HepG2 (cell line): ENCODE measurements at regions not wholly inside any gene's neighbourhood (a gene's known extent, or its start where the extent isn't known, plus 50 kb on each side); places are given as distances from the start of the nearest gene placed in this dataset.

Source experiments
- HDAC2 ChIP-seq: sonication (generic); formaldehyde crosslinking; IDR thresholded peaks from 2 replicates; pipeline ENCODE4 v1.4.0; 2020; ENCODE audit warnings: missing genetic modification reagents
- MAZ ChIP-seq, 2 experiments: sonication (generic) in 1 of 2; formaldehyde crosslinking in 1 of 2; IDR thresholded peaks; 2 replicates each; pipeline versions ENCODE4 v1.5.0 to v1.6.1; 2012 to 2020; ENCODE audit warnings: low read depth in 2 of 2, mild to moderate bottlenecking in 2 of 2, borderline replicate concordance in 1 of 2, improper control_type of control experiment in 1 of 2, low read length in 1 of 2, missing genetic modification reagents in 1 of 2, moderate library complexity in 1 of 2
- SIN3A ChIP-seq: IDR thresholded peaks from 2 replicates; pipeline ENCODE4 v1.6.1; 2011; ENCODE audit warnings: low read depth, mild to moderate bottlenecking, control low read depth, low read length, borderline replicate concordance
- TF ChIP-seq, protein P1 (sequence below): sonication (generic); formaldehyde crosslinking; IDR thresholded peaks from 2 replicates; pipeline ENCODE4 v1.4.0; 2020; ENCODE audit warnings: missing genetic modification reagents

DNA sequence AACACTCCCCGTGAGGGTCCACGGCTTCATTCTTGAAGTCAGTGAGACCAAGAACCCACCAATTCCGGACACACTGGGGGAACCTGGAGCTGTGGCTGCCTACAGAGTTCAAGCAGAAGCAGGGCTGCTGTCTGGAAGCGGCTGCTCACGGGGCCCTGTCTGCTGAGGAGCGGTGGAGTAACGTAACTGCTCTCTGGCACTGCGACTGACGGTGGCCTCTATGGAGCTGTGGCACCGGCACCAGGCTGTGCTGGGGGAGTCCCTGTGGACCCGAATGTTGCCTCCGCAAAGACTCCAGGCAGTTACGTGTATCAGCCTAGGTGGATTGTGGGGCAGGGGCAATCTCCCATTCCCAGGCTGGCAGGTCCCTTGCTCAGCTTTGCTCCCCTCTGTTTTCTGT is 703.3 kb upstream of the FRG1 start:
- no peak for TF ChIP-seq MAZ (IDR thresholded peaks at IDR 0.05; ENCODE audit: borderline replicate concordance, low read depth, low read length)
- TF ChIP-seq MAZ (CRISPR knock-in tag; IDR thresholded peaks at IDR 0.05; ENCODE audit: low read depth), result no peak
- TF ChIP-seq HDAC2 (CRISPR knock-in tag), result no peak
- TF ChIP-seq, protein P1, sequence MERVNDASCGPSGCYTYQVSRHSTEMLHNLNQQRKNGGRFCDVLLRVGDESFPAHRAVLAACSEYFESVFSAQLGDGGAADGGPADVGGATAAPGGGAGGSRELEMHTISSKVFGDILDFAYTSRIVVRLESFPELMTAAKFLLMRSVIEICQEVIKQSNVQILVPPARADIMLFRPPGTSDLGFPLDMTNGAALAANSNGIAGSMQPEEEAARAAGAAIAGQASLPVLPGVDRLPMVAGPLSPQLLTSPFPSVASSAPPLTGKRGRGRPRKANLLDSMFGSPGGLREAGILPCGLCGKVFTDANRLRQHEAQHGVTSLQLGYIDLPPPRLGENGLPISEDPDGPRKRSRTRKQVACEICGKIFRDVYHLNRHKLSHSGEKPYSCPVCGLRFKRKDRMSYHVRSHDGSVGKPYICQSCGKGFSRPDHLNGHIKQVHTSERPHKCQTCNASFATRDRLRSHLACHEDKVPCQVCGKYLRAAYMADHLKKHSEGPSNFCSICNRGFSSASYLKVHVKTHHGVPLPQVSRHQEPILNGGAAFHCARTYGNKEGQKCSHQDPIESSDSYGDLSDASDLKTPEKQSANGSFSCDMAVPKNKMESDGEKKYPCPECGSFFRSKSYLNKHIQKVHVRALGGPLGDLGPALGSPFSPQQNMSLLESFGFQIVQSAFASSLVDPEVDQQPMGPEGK (CRISPR knock-in tag), result no peak
- no peak for TF ChIP-seq SIN3A
